Keratinocyte (primary cell): ENCODE measurements at regions not wholly inside any gene's neighbourhood (a gene's known extent, or its start where the extent isn't known, plus 50 kb on each side); places are given as distances from the start of the nearest gene placed in this dataset.

ENCODE experiments used
- DNase-seq: peaks from one replicate; pipeline ENCODE4 v3.0.0-alpha.2; 2011; ENCODE audit warnings: low read depth, missing footprints, low spot score
- FAIRE-seq: peaks from 2 replicates; lab custom pipeline; 2011; peaks lifted over from hg19 to GRCh38; lab: Jason Lieb, UNC
- H2AFZ ChIP-seq: 2 replicates; pipeline ENCODE4 v1.6.0; 2012; ENCODE audit warnings: low read length, control low read depth, inconsistent platforms; ENCODE audit not compliant: control insufficient read depth
- H3K27ac ChIP-seq: 2 replicates; pipeline ENCODE4 v1.5.1; 2011; ENCODE audit warnings: low read length; ENCODE audit not compliant: control insufficient read depth, insufficient read depth
- H3K27me3 ChIP-seq: 3 replicates; pipeline ENCODE4 v1.6.0; 2011; ENCODE audit warnings: low read length; ENCODE audit not compliant: control insufficient read depth, insufficient read depth; ENCODE audit errors: extremely low read depth
- H3K36me3 ChIP-seq, 2 experiments: 2 replicates in 1 of 2; 3 replicates in 1 of 2; pipeline ENCODE4 v1.5.1; 2011; ENCODE audit warnings: low read length in 2 of 2, mild to moderate bottlenecking in 1 of 2; ENCODE audit not compliant: control insufficient read depth in 2 of 2, insufficient read depth in 2 of 2; ENCODE audit errors: extremely low read depth in 1 of 2
- H3K4me1 ChIP-seq: 3 replicates; pipeline ENCODE4 v1.5.1; 2011; ENCODE audit warnings: low read length; ENCODE audit not compliant: control insufficient read depth, insufficient read depth; ENCODE audit errors: extremely low read depth
- H3K4me2 ChIP-seq: 3 replicates; pipeline ENCODE4 v1.6.0; 2011; ENCODE audit warnings: low read depth, low read length; ENCODE audit not compliant: control insufficient read depth, insufficient read depth; ENCODE audit errors: extremely low read depth
- H3K4me3 ChIP-seq, 3 experiments: fragments of 200-600 bp in 1 of 3; sonication (generic) in 1 of 3; 2 replicates in 2 of 3; 3 replicates in 1 of 3; pipeline ENCODE4 v1.5.1; 2011 to 2016; ENCODE audit warnings: low read length in 3 of 3, mild to moderate bottlenecking in 3 of 3, control low read depth in 2 of 3, inconsistent platforms in 1 of 3, low read depth in 1 of 3, mixed read lengths in 1 of 3, mixed run types in 1 of 3, moderate library complexity in 1 of 3; ENCODE audit not compliant: control insufficient read depth in 2 of 3, insufficient read depth in 2 of 3; ENCODE audit errors: extremely low read depth in 1 of 3
- H3K79me2 ChIP-seq: 2 replicates; pipeline ENCODE4 v1.6.0; 2012; ENCODE audit warnings: low read length; ENCODE audit not compliant: control insufficient read depth, insufficient read depth
- H3K9ac ChIP-seq: 3 replicates; pipeline ENCODE4 v1.6.0; 2011; ENCODE audit warnings: low read length; ENCODE audit not compliant: control insufficient read depth, insufficient read depth; ENCODE audit errors: extremely low read depth
- H3K9me1 ChIP-seq: 3 replicates; pipeline ENCODE4 v1.6.0; 2011; ENCODE audit warnings: low read length; ENCODE audit not compliant: control insufficient read depth, insufficient read depth; ENCODE audit errors: extremely low read depth
- H3K9me3 ChIP-seq: 2 replicates; pipeline ENCODE4 v1.5.1; 2012; ENCODE audit warnings: low read depth, low read length; ENCODE audit not compliant: control insufficient read depth
- H4K20me1 ChIP-seq: 3 replicates; pipeline ENCODE4 v1.6.0; 2011; ENCODE audit warnings: low read length; ENCODE audit not compliant: control insufficient read depth, insufficient read depth; ENCODE audit errors: extremely low read depth
- EZH2 ChIP-seq: IDR thresholded peaks from one replicate; pipeline ENCODE4 v1.6.1; 2012; ENCODE audit warnings: inconsistent platforms, mild to moderate bottlenecking, low read length, moderate library complexity
- dilution Hi-C: fragments of 300-500 bp; cut with MboI; formaldehyde crosslinking; loops from one replicate; pipeline ENCODE4 v1.7.0; 2020; ENCODE audit warnings: low sequenced_read_pairs; ENCODE audit not compliant: extremely low pct_ligation_motif_present
- TF ChIP-seq, protein P1 (sequence below), 3 experiments: IDR thresholded peaks in 1 of 3; conservative IDR thresholded peaks in 1 of 3; optimal IDR thresholded peaks in 1 of 3; 2 replicates in 2 of 3; 3 replicates in 1 of 3; pipeline versions ENCODE3 to v1.5.1; 2011; ENCODE audit warnings: low read length in 3 of 3, mild to moderate bottlenecking in 3 of 3, moderate library complexity in 2 of 3, control low read depth in 1 of 3, inconsistent platforms in 1 of 3; ENCODE audit not compliant: insufficient read depth in 2 of 3; ENCODE audit errors: extremely low read depth in 1 of 3

DNA sequence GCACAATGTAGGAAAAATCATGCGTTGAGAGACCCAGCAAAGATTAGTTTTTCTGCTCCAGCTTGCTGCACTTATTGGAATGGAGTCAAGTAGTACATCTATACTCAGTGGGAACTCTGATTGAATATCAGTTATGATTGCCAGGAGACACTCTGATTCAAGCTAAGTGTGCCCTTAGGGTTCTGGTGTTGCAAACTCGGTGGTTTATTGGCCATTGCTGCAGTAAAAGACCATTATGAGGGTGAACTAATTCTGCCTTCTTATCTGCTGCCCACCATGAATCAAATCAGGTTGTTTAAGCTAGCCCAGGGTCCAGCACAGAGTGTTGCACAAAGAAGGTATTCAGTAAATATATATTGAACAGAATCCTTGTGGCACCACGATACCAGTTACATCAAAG is 74.8 kb upstream of the GLS start:
- no peak for FAIRE-seq
- DNase-seq, result no peak
- Histone ChIP-seq H3K4me2 (no peak overlapping the region), H3K4me1 (peaks cover 9% of the 10 kb centered on the region), H3K27ac (no peak overlapping the region), H3K9me3 (no peaks in the 10 kb centered on the region), H3K9me1 (no peaks in the 10 kb centered on the region), H3K9ac (no peak overlapping the region), H4K20me1 (no peaks in the 10 kb centered on the region), H3K27me3 (no peaks in the 10 kb centered on the region), H3K4me3 (no peak overlapping the region), H2AFZ (no peak overlapping the region), H3K79me2 (no peaks in the 10 kb centered on the region), H3K36me3 (no peaks in the 10 kb centered on the region)
- TF ChIP-seq, protein P1, sequence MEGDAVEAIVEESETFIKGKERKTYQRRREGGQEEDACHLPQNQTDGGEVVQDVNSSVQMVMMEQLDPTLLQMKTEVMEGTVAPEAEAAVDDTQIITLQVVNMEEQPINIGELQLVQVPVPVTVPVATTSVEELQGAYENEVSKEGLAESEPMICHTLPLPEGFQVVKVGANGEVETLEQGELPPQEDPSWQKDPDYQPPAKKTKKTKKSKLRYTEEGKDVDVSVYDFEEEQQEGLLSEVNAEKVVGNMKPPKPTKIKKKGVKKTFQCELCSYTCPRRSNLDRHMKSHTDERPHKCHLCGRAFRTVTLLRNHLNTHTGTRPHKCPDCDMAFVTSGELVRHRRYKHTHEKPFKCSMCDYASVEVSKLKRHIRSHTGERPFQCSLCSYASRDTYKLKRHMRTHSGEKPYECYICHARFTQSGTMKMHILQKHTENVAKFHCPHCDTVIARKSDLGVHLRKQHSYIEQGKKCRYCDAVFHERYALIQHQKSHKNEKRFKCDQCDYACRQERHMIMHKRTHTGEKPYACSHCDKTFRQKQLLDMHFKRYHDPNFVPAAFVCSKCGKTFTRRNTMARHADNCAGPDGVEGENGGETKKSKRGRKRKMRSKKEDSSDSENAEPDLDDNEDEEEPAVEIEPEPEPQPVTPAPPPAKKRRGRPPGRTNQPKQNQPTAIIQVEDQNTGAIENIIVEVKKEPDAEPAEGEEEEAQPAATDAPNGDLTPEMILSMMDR (optimal IDR thresholded peaks at IDR 0.05 in 1 of 3, IDR thresholded peaks at IDR 0.05 in 1 of 3, conservative IDR thresholded peaks at IDR 0.05 in 1 of 3; ENCODE audit: extremely low read depth in 1 of 3, insufficient read depth in 2 of 3, low read length in 3 of 3), result no peak
- TF ChIP-seq EZH2, result no peak
- dilution Hi-C loops, result no loop called here

DNA sequence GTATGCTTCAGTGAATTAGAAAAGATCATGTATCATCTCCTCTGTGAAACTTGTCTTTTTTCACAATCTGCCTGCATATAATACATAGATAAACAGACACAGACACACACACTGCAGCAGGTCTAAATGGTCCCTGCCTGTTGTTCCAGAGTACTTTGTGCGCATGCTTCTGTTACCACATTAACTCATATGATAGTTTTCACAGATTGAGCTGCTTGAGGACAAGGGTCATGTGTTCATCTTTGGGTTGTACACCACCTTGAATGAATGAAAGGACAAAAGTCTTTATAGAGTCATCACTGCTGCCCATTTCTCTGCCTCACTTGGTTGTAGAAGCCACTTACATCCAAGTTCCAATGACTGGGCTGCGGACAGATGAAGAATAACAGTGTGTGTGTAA is 72.7 kb upstream of the GLS start:
- Histone ChIP-seq H3K27ac (no peak overlapping the region), H3K79me2 (no peaks in the 10 kb centered on the region), H3K36me3 (no peaks in the 10 kb centered on the region), H4K20me1 (no peaks in the 10 kb centered on the region), H3K4me2 (no peak overlapping the region), H3K9ac (no peak overlapping the region), H3K4me3 (no peak overlapping the region), H3K9me1 (no peaks in the 10 kb centered on the region), H3K27me3 (no peaks in the 10 kb centered on the region), H3K9me3 (no peaks in the 10 kb centered on the region), H3K4me1 (peaks cover 7% of the 10 kb centered on the region), H2AFZ (no peak overlapping the region)
- dilution Hi-C loops, result no loop called here
- DNase-seq (no peak), FAIRE-seq (no peak)
- no peak for TF ChIP-seq EZH2
- TF ChIP-seq, protein P1 (optimal IDR thresholded peaks at IDR 0.05 in 1 of 3, IDR thresholded peaks at IDR 0.05 in 1 of 3, conservative IDR thresholded peaks at IDR 0.05 in 1 of 3; ENCODE audit: extremely low read depth in 1 of 3, insufficient read depth in 2 of 3, low read length in 3 of 3), result no peak
